ACC112 (cell line): ENCODE measurements at regions not wholly inside any gene's neighbourhood (a gene's known extent, or its start where the extent isn't known, plus 50 kb on each side); places are given as distances from the start of the nearest gene placed in this dataset.

ENCODE experiments used
- H2AFZ ChIP-seq: fragments of 200-600 bp; sonication (generic); one replicate; pipeline ENCODE4 v1.6.0; 2017; ENCODE audit warnings: antibody characterized with exemption, low read length; ENCODE audit not compliant: unreplicated experiment
- H3K27ac ChIP-seq: fragments of 200-600 bp; sonication (generic); 2 replicates; pipeline ENCODE4 v1.5.1; 2014; ENCODE audit warnings: low read depth, mild to moderate bottlenecking, antibody characterized with exemption, low read length, moderate library complexity
- H3K27me3 ChIP-seq: fragments of 200-600 bp; sonication (generic); 2 replicates; pipeline ENCODE4 v1.6.1; 2014; ENCODE audit warnings: mild to moderate bottlenecking, antibody characterized with exemption, low read length, moderate library complexity, mixed read lengths; ENCODE audit not compliant: insufficient read depth
- H3K36me3 ChIP-seq: fragments of 200-600 bp; sonication (generic); 2 replicates; pipeline ENCODE4 v1.6.1; 2016; ENCODE audit warnings: mild to moderate bottlenecking, antibody characterized with exemption, low read length, moderate library complexity, mixed read lengths; ENCODE audit not compliant: insufficient read depth
- H3K4me1 ChIP-seq: fragments of 200-600 bp; sonication (generic); one replicate; pipeline ENCODE4 v1.6.1; 2016; ENCODE audit warnings: low read length, mixed read lengths; ENCODE audit not compliant: insufficient read depth, unreplicated experiment, control insufficient read depth
- H3K4me3 ChIP-seq: fragments of 200-600 bp; sonication (generic); 2 replicates; pipeline ENCODE4 v1.5.1; 2014; ENCODE audit warnings: mild to moderate bottlenecking, low read depth, low read length
- H3K79me2 ChIP-seq: fragments of 200-600 bp; sonication (generic); one replicate; pipeline ENCODE4 v1.6.0; 2016; ENCODE audit warnings: low read length; ENCODE audit not compliant: control insufficient read depth, unreplicated experiment, insufficient read depth

DNA sequence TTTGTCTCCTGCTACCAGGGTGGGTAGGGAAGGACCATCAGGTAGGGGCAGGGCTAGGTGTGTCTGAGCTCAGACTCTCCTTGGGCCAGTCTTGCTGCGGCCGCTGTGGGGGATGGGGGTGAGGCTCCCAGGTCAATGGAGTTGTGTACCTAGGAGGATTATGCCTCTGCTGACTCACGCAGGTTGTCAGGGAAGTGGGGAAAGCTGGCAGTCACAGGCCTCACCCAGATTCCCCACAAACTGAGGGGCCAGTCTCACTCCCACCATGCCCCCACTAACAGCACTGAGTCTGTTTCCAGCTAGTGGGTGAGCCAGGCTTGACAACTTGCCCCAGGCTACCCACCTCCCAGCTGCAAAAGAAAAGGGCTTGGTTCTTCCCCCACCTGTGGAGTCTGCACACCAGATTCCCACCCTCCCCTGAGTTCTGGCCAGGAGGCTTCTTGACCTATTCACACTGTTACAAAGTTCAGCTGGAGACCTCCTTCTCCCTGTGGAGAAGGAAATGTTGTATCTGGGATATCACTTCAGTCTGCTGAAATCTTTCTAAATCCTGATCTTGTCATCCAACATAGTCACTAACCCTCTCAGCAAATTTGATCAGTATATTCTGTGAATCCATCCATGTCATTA lies 69.2 kb upstream of the GJA8 start:
- H2AFZ ChIP-seq, result no peak overlapping the region
- H3K79me2 ChIP-seq, result no peaks in the 10 kb centered on the region

DNA sequence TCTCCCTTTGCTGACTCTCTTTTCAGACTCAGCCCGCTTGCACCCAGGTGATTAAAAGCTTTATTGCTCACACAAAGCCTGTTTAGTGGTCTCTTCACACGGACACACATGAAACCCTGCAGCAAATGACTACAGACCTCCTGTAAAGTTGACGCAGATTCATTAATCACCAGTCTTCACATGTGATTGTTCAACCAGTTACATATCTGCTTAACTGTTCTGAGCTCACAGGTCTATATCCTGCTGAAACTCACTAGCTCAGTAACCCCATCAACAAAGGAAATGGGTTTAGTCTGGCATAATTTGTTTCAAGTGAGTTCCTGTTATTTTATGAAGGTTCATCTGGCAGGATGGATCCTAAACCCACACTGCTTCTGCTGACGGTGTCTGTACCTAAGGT lies 68.4 kb upstream of the GJA8 start:
- Histone ChIP-seq H3K36me3 (no peaks in the 10 kb centered on the region), H3K4me1 (no peaks in the 10 kb centered on the region), H3K27me3 (peaks cover 44% of the 10 kb centered on the region), H3K4me3 (no peak overlapping the region), H3K79me2 (no peaks in the 10 kb centered on the region), H2AFZ (no peak overlapping the region), H3K27ac (no peak overlapping the region)

More for the DNA sequence above, 69.2 kb upstream of the GJA8 start:
- Histone ChIP-seq H3K4me3 (no peak overlapping the region), H3K36me3 (no peaks in the 10 kb centered on the region), H3K27me3 (peaks cover 41% of the 10 kb centered on the region), H3K27ac (no peak overlapping the region), H3K4me1 (no peaks in the 10 kb centered on the region)

DNA sequence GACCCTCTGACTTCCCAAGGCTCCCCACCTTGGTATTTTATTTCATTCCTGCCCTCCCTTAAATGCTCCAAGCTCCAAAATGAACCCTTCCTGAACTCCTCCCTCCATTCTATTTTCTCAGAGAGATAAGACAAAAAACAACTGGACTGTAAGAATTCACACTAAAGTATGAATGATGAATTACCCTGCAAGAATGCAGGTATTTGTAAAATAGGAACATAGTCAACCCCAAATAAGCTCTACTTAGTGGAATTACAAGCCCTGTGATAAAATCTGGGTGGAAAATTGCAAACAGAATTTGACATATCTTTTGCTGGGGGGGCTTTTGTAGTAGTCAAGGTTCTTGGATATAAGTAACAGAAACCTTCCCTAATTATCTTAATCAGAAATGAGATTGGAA lies 67.8 kb upstream of the GJA8 start:
- H2AFZ ChIP-seq, result no peak overlapping the region
- H3K27ac ChIP-seq, result no peak overlapping the region
- H3K79me2 ChIP-seq, result no peaks in the 10 kb centered on the region
- H3K4me1 ChIP-seq, result no peaks in the 10 kb centered on the region
- peaks cover 48% of the 10 kb centered on the region for H3K27me3 ChIP-seq
- H3K36me3 ChIP-seq, result no peaks in the 10 kb centered on the region
- H3K4me3 ChIP-seq, result no peak overlapping the region

DNA sequence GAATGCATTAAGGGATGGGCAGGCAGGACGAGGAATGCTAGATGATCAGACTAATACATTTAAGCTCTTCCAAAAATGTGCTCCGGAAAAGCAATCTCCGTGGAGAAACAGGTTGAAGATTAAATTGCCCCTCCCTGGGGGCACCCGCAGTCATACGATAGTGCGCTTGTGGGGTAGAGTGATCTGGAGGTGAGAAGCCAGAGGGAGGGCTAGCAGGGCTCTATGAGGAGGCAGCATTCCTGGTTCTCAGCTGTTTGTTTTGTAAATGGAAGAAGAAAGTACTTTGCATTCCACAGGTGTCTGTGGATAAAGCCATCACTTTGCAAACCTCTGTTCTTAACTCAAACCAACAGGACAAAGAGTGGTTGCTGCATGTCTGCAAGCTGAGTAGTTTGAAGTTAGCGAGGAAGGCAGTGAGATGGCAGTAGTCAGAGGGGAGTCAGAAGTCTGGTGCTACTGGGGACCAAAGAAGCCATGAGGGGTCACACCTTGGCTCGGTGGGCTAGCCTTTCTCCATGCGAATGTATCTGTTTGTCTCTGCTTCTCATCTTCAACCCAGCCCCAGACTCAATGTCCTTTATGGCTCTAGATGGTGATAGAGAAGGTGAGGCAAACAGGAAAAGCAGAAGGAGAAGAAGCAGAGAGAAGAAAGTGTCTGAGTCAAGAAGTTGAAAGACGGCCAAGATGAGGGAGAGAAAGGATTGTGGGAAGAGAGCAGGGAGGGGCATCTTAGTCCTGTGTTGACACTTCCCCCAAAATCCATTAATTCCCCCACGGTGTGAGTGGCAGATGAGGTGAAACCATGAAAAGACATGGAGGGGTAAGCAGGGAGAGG lies 65.2 kb upstream of the GJA8 start:
- H3K27me3 ChIP-seq, result peaks cover 65% of the 10 kb centered on the region
- H2AFZ ChIP-seq, result no peak overlapping the region
- H3K27ac ChIP-seq, result no peak overlapping the region
- no peaks in the 10 kb centered on the region for H3K4me1 ChIP-seq
- no peak overlapping the region for H3K4me3 ChIP-seq
- H3K36me3 ChIP-seq, result no peaks in the 10 kb centered on the region
- H3K79me2 ChIP-seq, result no peaks in the 10 kb centered on the region

GRCh38 chr1:147837964-147838292 lies 64.7 kb upstream of the GJA8 start:
- no peak overlapping the region for H3K4me3 ChIP-seq
- H3K27ac ChIP-seq, result no peak overlapping the region
- H3K79me2 ChIP-seq, result no peaks in the 10 kb centered on the region
- no peaks in the 10 kb centered on the region for H3K36me3 ChIP-seq
- peaks cover 63% of the 10 kb centered on the region for H3K27me3 ChIP-seq
- no peak overlapping the region for H2AFZ ChIP-seq
- H3K4me1 ChIP-seq, result no peaks in the 10 kb centered on the region

GRCh38 chr1:147840909-147841308 lies 61.7 kb upstream of the GJA8 start:
- Histone ChIP-seq H3K27ac (no peak overlapping the region), H3K4me3 (no peak overlapping the region), H3K4me1 (no peaks in the 10 kb centered on the region), H3K36me3 (no peaks in the 10 kb centered on the region), H2AFZ (no peak overlapping the region), H3K27me3 (peaks cover 51% of the 10 kb centered on the region; the same call in 1 of the 2 replicates), H3K79me2 (no peaks in the 10 kb centered on the region)

DNA sequence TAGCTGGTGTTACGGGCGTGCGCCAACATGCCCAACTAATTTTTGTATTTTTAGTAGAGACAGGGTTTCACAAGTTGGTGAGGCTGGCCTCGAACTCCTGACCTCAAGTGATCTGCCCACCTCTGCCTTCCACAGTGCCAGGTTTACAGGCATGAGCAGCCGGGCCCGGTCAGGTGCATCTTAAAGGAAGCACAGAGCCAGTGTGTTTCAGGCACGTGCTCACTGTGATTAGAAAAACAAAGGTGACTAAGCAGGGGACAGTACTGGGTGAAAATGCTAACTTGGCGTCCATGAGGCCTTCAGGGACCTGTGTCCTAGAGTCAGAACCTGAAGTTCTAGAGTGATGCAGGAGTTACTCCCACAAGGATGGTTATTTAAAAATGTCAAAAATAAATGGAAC lies 60.0 kb upstream of the GJA8 start:
- Histone ChIP-seq H3K4me1 (no peaks in the 10 kb centered on the region), H3K27me3 (peaks cover 42% of the 10 kb centered on the region; the same call in 1 of the 2 replicates), H3K4me3 (no peak overlapping the region), H3K79me2 (no peaks in the 10 kb centered on the region), H3K36me3 (no peaks in the 10 kb centered on the region), H3K27ac (no peak overlapping the region), H2AFZ (no peak overlapping the region)

- H3K4me1 ChIP-seq, result no peaks in the 10 kb centered on the region
- no peak overlapping the region for H2AFZ ChIP-seq
- no peak overlapping the region for H3K4me3 ChIP-seq
- peaks cover 35% of the 10 kb centered on the region; the same call in 1 of the 2 replicates for H3K27me3 ChIP-seq
- no peaks in the 10 kb centered on the region for H3K36me3 ChIP-seq
- no peaks in the 10 kb centered on the region for H3K79me2 ChIP-seq
- no peak overlapping the region for H3K27ac ChIP-seq
These were observed 59.1 kb upstream of the GJA8 start for GRCh38 chr1:147843486-147843885.

DNA sequence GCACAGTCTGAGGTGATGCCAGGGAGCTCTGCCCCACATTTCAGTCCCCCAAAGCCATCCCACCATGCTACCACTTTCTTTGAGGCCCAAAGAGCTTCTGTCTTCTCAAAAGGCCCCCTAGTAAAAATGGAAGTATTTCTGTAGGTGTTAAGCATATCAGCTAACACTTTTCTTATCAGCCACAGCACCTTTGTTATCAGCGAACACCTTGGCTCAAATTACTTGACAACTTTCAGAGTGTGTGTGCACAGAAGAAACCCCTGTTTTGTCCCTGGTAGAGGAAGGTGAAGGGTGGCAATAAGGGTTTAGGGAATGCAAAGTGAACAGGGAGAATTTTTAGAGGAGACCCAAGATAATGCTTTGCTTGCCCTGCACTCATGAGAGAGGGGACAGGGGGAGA lies 54.8 kb upstream of the GJA8 start:
- Histone ChIP-seq H3K4me3 (no peak overlapping the region), H3K4me1 (peaks cover 10% of the 10 kb centered on the region), H3K36me3 (no peaks in the 10 kb centered on the region), H2AFZ (no peak overlapping the region), H3K27ac (no peak overlapping the region), H3K79me2 (no peaks in the 10 kb centered on the region), H3K27me3 (peaks cover 13% of the 10 kb centered on the region; the same call in 1 of the 2 replicates)

DNA sequence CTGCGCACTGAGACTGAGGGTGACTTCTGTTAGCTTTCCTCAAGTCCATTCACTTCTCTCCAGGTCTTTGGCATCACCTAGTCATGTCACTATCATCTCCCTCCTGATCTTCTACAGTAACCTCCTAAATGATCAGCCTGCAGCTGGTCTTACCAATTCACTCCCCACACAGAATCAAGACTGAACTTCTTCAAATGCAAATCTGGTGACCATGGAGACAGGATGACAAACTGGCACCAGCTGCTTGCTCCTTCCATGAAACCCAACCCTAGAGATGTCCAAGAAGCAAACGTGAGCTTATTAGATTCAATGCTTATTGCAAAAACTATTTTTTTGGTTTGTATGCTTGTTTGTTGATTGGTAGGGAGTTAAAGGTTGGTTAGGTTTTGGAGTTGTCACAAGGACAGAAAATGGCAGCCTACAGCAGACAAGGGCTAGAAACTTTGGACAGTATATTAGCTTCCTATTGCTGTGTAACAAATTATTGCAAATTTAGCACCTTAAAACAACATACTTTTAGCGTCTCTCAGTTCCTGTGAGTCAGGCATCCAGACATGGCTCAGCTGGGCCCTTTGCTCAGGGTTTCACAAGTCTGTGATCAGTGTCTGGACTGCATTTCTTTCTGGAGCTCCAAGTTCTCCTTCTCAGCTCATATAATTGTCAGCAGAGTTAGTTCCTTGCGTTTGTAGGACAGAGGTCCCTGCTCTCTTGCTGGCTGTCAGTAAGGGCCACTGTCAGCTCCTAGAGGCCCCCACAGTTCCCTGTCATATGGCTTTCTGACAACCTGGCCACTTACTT lies 53.3 kb upstream of the GJA8 start:
- H2AFZ ChIP-seq, result no peak overlapping the region
- peaks cover 15% of the 10 kb centered on the region for H3K4me1 ChIP-seq
- H3K4me3 ChIP-seq, result no peak overlapping the region
- peaks cover 13% of the 10 kb centered on the region; the same call in 1 of the 2 replicates for H3K27me3 ChIP-seq
- H3K36me3 ChIP-seq, result no peaks in the 10 kb centered on the region
- no peaks in the 10 kb centered on the region for H3K79me2 ChIP-seq
- H3K27ac ChIP-seq, result no peak overlapping the region
